HCT116 (cell line): ENCODE measurements at regions not wholly inside any gene's neighbourhood (a gene's known extent, or its start where the extent isn't known, plus 50 kb on each side); places are given as distances from the start of the nearest gene placed in this dataset.
"Not testable (repeated sequence)": the region's sequence is repeated elsewhere in the genome, so short reads cannot be mapped to it uniquely, and the experiment has no call there.

Experiments
- ATAC-seq: fragments of 200-7000 bp; cut with Tn5 transposase; 2 replicates; pipeline ENCODE4 v1.9.1; 2020; ENCODE audit warnings: mild to moderate bottlenecking, moderate library complexity
- BruUV-seq: library from RNA; stranded (reverse); fragments of 400-500 nt; replicated peaks from 2 replicates; lab custom pipeline; 2021; lab: Mats Ljungman, UMichigan
- CTCF ChIA-PET: fragments of 300-600 bp; sonication (Branson Sonifier 250); formaldehyde crosslinking; loops from one replicate; lab custom pipeline; 2021; ENCODE audit warnings: antibody characterized with exemption; lab: Charles Lee
- POLR2A ChIA-PET: fragments of 300-600, 350-600 bp; sonication (Branson Sonifier 250); formaldehyde crosslinking; loops from one replicate; lab custom pipeline; 2021; ENCODE audit warnings: antibody characterized with exemption; lab: Charles Lee
- RAD21 ChIA-PET, 2 experiments: fragments of 300-600 bp; sonication (Branson Sonifier 250); formaldehyde crosslinking; loops; one replicate each; lab custom pipeline; 2023; ENCODE audit warnings: low total read pairs in 2 of 2; ENCODE audit not compliant: uncharacterized antibody in 2 of 2, unreplicated experiment in 2 of 2, low non-redundant PET in 1 of 2; lab: Charles Lee
- DNase-seq: peaks from one replicate; pipeline ENCODE4 v3.0.0-alpha.2; 2010; ENCODE audit warnings: low read depth, low spot score
- H2AFZ ChIP-seq: fragments of 200-600 bp; shearing (Covaris generic), sonication (generic); 2 replicates; pipeline ENCODE4 v1.6.1; 2017; ENCODE audit warnings: low read depth, mixed run types, mixed read lengths, antibody characterized with exemption, low read length; ENCODE audit not compliant: poor library complexity, severe bottlenecking
- H3K27ac ChIP-seq: 2 replicates; pipeline ENCODE4 v1.5.1; 2012; ENCODE audit warnings: low read depth, low read length
- H3K27me3 ChIP-seq: fragments of 200-600 bp; sonication (generic); 2 replicates; pipeline ENCODE4 v1.6.1; 2016; ENCODE audit warnings: mixed run types, low read length, mixed read lengths; ENCODE audit not compliant: insufficient read depth
- H3K36me3 ChIP-seq, 2 experiments: fragments of 200-500 bp in 1 of 2; fragments of 200-600 bp in 1 of 2; sonication (Bioruptor generic) in 1 of 2; sonication (generic) in 1 of 2; 2 replicates each; pipeline versions ENCODE4 v1.5.1 to v1.6.1; 2014 to 2016; ENCODE audit warnings: low read length in 2 of 2, inconsistent platforms in 1 of 2, mixed read lengths in 1 of 2, mixed run types in 1 of 2; ENCODE audit not compliant: insufficient read depth in 2 of 2, control insufficient read depth in 1 of 2
- H3K4me1 ChIP-seq, 2 experiments: fragments of 200-600 bp in 1 of 2; sonication (generic) in 1 of 2; 2 replicates each; pipeline versions ENCODE4 v1.5.1 to v1.6.1; 2012 to 2017; ENCODE audit warnings: low read length in 2 of 2, inconsistent platforms in 1 of 2, mild to moderate bottlenecking in 1 of 2, mixed read lengths in 1 of 2, mixed run types in 1 of 2, moderate library complexity in 1 of 2; ENCODE audit not compliant: insufficient read depth in 2 of 2, control insufficient read depth in 1 of 2
- H3K4me2 ChIP-seq: fragments of 200-600 bp; sonication (generic); 2 replicates; pipeline ENCODE4 v1.6.1; 2017; ENCODE audit warnings: mixed run types, low read length, mixed read lengths
- H3K4me3 ChIP-seq, 2 experiments: fragments of 200-600 bp in 1 of 2; sonication (generic) in 1 of 2; replicated peaks in 1 of 2; 2 replicates each; pipeline ENCODE4 v1.5.1; 2011 to 2016; ENCODE audit warnings: low read length in 2 of 2, control low read depth in 1 of 2, low read depth in 1 of 2, mild to moderate bottlenecking in 1 of 2, mixed read lengths in 1 of 2, mixed run types in 1 of 2
- H3K79me2 ChIP-seq: fragments of 200-600 bp; sonication (generic); 2 replicates; pipeline ENCODE4 v1.6.1; 2017; ENCODE audit warnings: mild to moderate bottlenecking, mixed run types, low read length, moderate library complexity, mixed read lengths; ENCODE audit not compliant: insufficient read depth
- H3K9ac ChIP-seq: fragments of 200-600 bp; sonication (generic); 2 replicates; pipeline ENCODE4 v1.6.1; 2016; ENCODE audit warnings: low read length, mixed read lengths
- H3K9me2 ChIP-seq: fragments of 200-600 bp; sonication (generic), shearing (Covaris generic); 2 replicates; pipeline ENCODE4 v1.6.1; 2017; ENCODE audit warnings: mixed run types, mild to moderate bottlenecking, moderate library complexity; ENCODE audit not compliant: insufficient read depth
- H3K9me3 ChIP-seq, 2 experiments: fragments of 200-500 bp in 1 of 2; fragments of 200-600 bp in 1 of 2; sonication (Bioruptor generic) in 1 of 2; sonication (generic) in 1 of 2; 2 replicates each; pipeline ENCODE4 v1.6.1; 2014 to 2017; ENCODE audit warnings: low read length in 2 of 2, mixed read lengths in 2 of 2, inconsistent platforms in 1 of 2, low read depth in 1 of 2, mild to moderate bottlenecking in 1 of 2, mixed run types in 1 of 2, moderate library complexity in 1 of 2; ENCODE audit not compliant: control insufficient read depth in 1 of 2, insufficient read depth in 1 of 2
- H4K20me1 ChIP-seq: fragments of 200-600 bp; sonication (generic), shearing (Covaris generic); 2 replicates; pipeline ENCODE4 v1.6.1; 2017; ENCODE audit warnings: mixed run types, mild to moderate bottlenecking, moderate library complexity; ENCODE audit not compliant: insufficient read depth
- EGR1 ChIP-seq: IDR thresholded peaks from 2 replicates; pipeline ENCODE4 v1.6.1; 2012; ENCODE audit warnings: low read depth
- ELF1 ChIP-seq: IDR thresholded peaks from 2 replicates; pipeline ENCODE4 v1.6.1; 2012; ENCODE audit warnings: low read depth, borderline replicate concordance
- EZH2 ChIP-seq: fragments of 200-600 bp; sonication (generic); IDR thresholded peaks from 2 replicates; pipeline ENCODE4 v1.6.1; 2017; ENCODE audit warnings: antibody characterized with exemption, mixed run types
- FOSL1 ChIP-seq: IDR thresholded peaks from 2 replicates; pipeline ENCODE4 v1.6.1; 2012; ENCODE audit warnings: low read depth
- JUND ChIP-seq: IDR thresholded peaks from 2 replicates; pipeline ENCODE4 v1.6.1; 2012
- RAD21 ChIP-seq: IDR thresholded peaks from 2 replicates; pipeline ENCODE4 v1.6.1; 2012; ENCODE audit warnings: low read depth, mild to moderate bottlenecking
- SP1 ChIP-seq: IDR thresholded peaks from 2 replicates; pipeline ENCODE4 v1.6.1; 2012; ENCODE audit warnings: low read depth
- SRF ChIP-seq: IDR thresholded peaks from 2 replicates; pipeline ENCODE4 v1.6.1; 2012; ENCODE audit warnings: low read depth
- TCF7L2 ChIP-seq: IDR thresholded peaks from 2 replicates; pipeline ENCODE4 v1.7.0; 2011; ENCODE audit warnings: borderline replicate concordance, inconsistent platforms; ENCODE audit not compliant: insufficient read depth, insufficient read length; ENCODE audit errors: extremely low read depth
- YY1 ChIP-seq: IDR thresholded peaks from 2 replicates; pipeline ENCODE4 v1.6.1; 2011; ENCODE audit warnings: low read length, low read depth, moderate library complexity, mild to moderate bottlenecking; ENCODE audit not compliant: insufficient replicate concordance; ENCODE audit errors: extremely low read depth
- ZFX ChIP-seq: fragments of 450-650 bp; IDR thresholded peaks from 2 replicates; pipeline ENCODE4 v1.6.1; 2017
- intact Hi-C: fragments of 100-400 bp; cut with micrococcal nuclease; formaldehyde crosslinking; loops from 2 replicates; pipeline ENCODE4 v1.10.0; 2022
- TF ChIP-seq, protein P1 (sequence below): IDR thresholded peaks from 2 replicates; pipeline ENCODE4 v1.6.1; 2011; ENCODE audit warnings: mild to moderate bottlenecking, low read length, moderate library complexity; ENCODE audit not compliant: insufficient replicate concordance; ENCODE audit errors: extremely low read depth
- TF ChIP-seq, protein P2 (sequence below), 3 experiments: fragments of 200-600 bp in 1 of 3; sonication (generic) in 1 of 3; IDR thresholded peaks in 2 of 3; conservative IDR thresholded peaks in 1 of 3; 2 replicates each; pipeline ENCODE4 v1.5.1; 2012 to 2017; ENCODE audit warnings: low read depth in 2 of 3, low read length in 2 of 3, antibody characterized with exemption in 1 of 3, borderline replicate concordance in 1 of 3, control low read depth in 1 of 3, mild to moderate bottlenecking in 1 of 3, mixed read lengths in 1 of 3, mixed run types in 1 of 3, moderate library complexity in 1 of 3; ENCODE audit not compliant: insufficient read depth in 1 of 3
- TF ChIP-seq, protein P3 (sequence below): IDR thresholded peaks from 2 replicates; pipeline ENCODE4 v1.6.1; 2012

DNA sequence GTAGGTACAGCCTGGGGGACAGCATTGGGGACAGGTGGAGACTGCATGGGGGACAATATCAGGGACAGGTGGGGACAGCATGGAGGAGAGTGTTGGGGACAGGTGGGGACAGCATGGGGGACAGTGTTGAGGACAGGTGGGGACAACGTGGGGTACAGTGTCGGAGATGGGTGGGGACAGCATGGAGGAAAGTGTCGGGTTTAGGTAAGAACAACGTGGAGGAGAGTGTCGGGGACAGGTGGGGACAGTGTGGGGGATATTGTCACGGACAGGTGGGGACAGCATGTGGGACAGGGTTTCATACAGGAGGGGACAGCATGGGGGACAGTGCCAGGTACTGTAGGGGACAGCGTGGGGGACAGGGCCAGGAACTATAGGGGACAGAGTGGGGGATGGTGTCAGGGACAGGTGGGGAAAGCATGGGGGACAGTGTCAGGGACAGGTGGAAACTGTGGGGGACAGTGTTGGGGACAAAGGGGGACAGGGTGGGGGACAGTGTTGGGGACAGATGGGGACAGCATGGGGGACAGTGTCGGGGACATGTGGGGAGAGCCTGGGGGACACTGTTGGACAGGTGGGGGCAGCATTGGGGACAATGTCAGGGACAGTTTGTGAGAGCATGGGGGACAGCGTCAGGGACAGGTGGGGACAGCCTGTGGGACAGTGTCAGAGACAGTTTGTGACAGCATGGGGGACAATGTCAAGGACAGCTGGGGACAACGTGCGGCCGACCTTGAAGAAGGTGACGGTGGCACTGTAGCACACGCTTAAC lies 213.1 kb downstream of the TMEM121 start:
- BruUV-seq = no TSS peak

DNA sequence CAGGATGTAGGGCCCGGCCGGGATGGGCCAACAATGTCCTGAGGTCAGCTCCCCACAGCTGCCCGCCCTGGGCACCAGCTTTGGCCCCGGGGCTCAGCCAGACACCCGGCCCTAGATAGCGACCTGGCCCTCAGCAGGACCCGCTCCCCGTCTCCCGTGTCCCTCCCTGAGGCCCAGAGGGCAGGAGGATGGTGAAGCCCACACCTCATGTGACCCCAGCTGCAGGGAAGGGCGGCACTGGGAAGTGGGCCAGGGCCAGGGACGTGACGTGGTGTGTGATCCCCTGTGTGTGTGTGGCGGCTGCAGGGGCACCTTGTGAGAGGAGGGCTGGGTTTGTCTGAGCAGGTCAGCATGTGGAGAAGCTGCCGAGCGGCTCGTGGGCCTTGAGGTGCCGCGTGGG lies 213.9 kb downstream of the TMEM121 start:
- intact Hi-C loops, H3K9me2 ChIP-seq, H4K20me1 ChIP-seq, H3K27ac ChIP-seq, ATAC-seq, H3K4me3 ChIP-seq, H3K9me3 ChIP-seq, H3K9ac ChIP-seq, RAD21 ChIA-PET, H3K4me2 ChIP-seq, BruUV-seq, H3K79me2 ChIP-seq, H3K27me3 ChIP-seq, POLR2A ChIA-PET, H3K4me1 ChIP-seq, H2AFZ ChIP-seq, CTCF ChIA-PET, H3K36me3 ChIP-seq, DNase-seq: not testable (repeated sequence)

More for the DNA sequence above, 213.1 kb downstream of the TMEM121 start:
- Histone ChIP-seq H3K4me2 (no peak overlapping the region), H3K79me2 (no peaks in the 10 kb centered on the region), H3K9ac (no peak overlapping the region), H2AFZ (no peak overlapping the region), H3K27ac (no peak overlapping the region), H3K4me1 (no peaks in the 10 kb centered on the region)
- no peak for ATAC-seq
- intact Hi-C loops = no loop called here
- no peak for TF ChIP-seq ZFX
- TF ChIP-seq EGR1 = no peak
- TF ChIP-seq, protein P1, sequence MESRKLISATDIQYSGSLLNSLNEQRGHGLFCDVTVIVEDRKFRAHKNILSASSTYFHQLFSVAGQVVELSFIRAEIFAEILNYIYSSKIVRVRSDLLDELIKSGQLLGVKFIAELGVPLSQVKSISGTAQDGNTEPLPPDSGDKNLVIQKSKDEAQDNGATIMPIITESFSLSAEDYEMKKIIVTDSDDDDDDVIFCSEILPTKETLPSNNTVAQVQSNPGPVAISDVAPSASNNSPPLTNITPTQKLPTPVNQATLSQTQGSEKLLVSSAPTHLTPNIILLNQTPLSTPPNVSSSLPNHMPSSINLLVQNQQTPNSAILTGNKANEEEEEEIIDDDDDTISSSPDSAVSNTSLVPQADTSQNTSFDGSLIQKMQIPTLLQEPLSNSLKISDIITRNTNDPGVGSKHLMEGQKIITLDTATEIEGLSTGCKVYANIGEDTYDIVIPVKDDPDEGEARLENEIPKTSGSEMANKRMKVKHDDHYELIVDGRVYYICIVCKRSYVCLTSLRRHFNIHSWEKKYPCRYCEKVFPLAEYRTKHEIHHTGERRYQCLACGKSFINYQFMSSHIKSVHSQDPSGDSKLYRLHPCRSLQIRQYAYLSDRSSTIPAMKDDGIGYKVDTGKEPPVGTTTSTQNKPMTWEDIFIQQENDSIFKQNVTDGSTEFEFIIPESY = no peak
- no peak for TF ChIP-seq FOSL1
- no peak for TF ChIP-seq SRF
- TF ChIP-seq, protein P2, sequence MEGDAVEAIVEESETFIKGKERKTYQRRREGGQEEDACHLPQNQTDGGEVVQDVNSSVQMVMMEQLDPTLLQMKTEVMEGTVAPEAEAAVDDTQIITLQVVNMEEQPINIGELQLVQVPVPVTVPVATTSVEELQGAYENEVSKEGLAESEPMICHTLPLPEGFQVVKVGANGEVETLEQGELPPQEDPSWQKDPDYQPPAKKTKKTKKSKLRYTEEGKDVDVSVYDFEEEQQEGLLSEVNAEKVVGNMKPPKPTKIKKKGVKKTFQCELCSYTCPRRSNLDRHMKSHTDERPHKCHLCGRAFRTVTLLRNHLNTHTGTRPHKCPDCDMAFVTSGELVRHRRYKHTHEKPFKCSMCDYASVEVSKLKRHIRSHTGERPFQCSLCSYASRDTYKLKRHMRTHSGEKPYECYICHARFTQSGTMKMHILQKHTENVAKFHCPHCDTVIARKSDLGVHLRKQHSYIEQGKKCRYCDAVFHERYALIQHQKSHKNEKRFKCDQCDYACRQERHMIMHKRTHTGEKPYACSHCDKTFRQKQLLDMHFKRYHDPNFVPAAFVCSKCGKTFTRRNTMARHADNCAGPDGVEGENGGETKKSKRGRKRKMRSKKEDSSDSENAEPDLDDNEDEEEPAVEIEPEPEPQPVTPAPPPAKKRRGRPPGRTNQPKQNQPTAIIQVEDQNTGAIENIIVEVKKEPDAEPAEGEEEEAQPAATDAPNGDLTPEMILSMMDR (IDR thresholded peaks at IDR 0.05 in 2 of 3, conservative IDR thresholded peaks at IDR 0.05 in 1 of 3; ENCODE audit: borderline replicate concordance in 1 of 3, insufficient read depth in 1 of 3, low read depth in 2 of 3, low read length in 2 of 3) = no peak
- TF ChIP-seq, protein P3, sequence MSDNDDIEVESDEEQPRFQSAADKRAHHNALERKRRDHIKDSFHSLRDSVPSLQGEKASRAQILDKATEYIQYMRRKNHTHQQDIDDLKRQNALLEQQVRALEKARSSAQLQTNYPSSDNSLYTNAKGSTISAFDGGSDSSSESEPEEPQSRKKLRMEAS = no peak
- no peak for TF ChIP-seq TCF7L2
- no peak for TF ChIP-seq YY1
- no peak for TF ChIP-seq JUND
- no peak for TF ChIP-seq SP1
- no peak for TF ChIP-seq ELF1
- no peak for TF ChIP-seq EZH2
- TF ChIP-seq RAD21 = no peak
- TF ChIP-seq, all 23 proteins: peak for 0
- ChIA-PET RAD21 (no interaction called here), POLR2A (no interaction called here), CTCF (no interaction called here)
- H3K36me3 ChIP-seq = no peaks in the 10 kb centered on the region
- DNase-seq = no peak
- H3K27me3 ChIP-seq = no peaks in the 10 kb centered on the region
- H4K20me1 ChIP-seq = no peaks in the 10 kb centered on the region
- H3K4me3 ChIP-seq = no peak overlapping the region
- H3K9me3 ChIP-seq = no peaks in the 10 kb centered on the region
- H3K9me2 ChIP-seq = no peaks in the 10 kb centered on the region
